GM21576 (cell line): ENCODE measurements at regions not wholly inside any gene's neighbourhood (a gene's known extent, or its start where the extent isn't known, plus 50 kb on each side); places are given as distances from the start of the nearest gene placed in this dataset.
"Not testable (repeated sequence)": the region's sequence is repeated elsewhere in the genome, so short reads cannot be mapped to it uniquely, and the experiment has no call there.

ENCODE experiments used
- ATAC-seq: cut with Tn5 transposase; IDR thresholded peaks from one replicate; pipeline ENCODE4 v1.9.1; 2021; ENCODE audit warnings: mild to moderate bottlenecking, moderate library complexity; ENCODE audit not compliant: unreplicated experiment

GRCh38 chr16:52976539-52977167 is 76.0 kb downstream of the CHD9NB start:
- peak; percentile 73 for ATAC-seq

GRCh38 chr16:52967744-52968143 is 85.0 kb downstream of the CHD9NB start:
- no peak for ATAC-seq

- no peak for ATAC-seq
Measured at GRCh38 chr16:52964290-52964689, 88.4 kb downstream of the CHD9NB start.

- ATAC-seq: no peak
Measured at GRCh38 chr16:52963855-52964242, 88.8 kb downstream of the CHD9NB start.

- ATAC-seq: no peak
Measured at GRCh38 chr16:52963212-52963854, 89.4 kb downstream of the CHD9NB start.

GRCh38 chr16:52958951-52959350 is 93.7 kb downstream of the CHD9NB start:
- no peak for ATAC-seq

- no peak for ATAC-seq
Measured at GRCh38 chr16:52957199-52957598, 95.5 kb downstream of the CHD9NB start.

GRCh38 chr16:52956044-52956443 is 96.7 kb downstream of the CHD9NB start:
- ATAC-seq: no peak

GRCh38 chr16:52953215-52953614 is 99.5 kb downstream of the CHD9NB start:
- ATAC-seq: no peak

- no peak for ATAC-seq
Measured at GRCh38 chr16:52948946-52949345, 103.8 kb downstream of the CHD9NB start.

GRCh38 chr16:52932321-52932720 is 120.4 kb downstream of the CHD9NB start:
- ATAC-seq: no peak

GRCh38 chr16:52929478-52930400 is 123.0 kb downstream of the CHD9NB start:
- ATAC-seq: no peak

GRCh38 chr16:52928955-52929354 is 123.7 kb downstream of the CHD9NB start:
- no peak for ATAC-seq

GRCh38 chr16:52925143-52925542 is 127.6 kb downstream of the CHD9NB start:
- no peak for ATAC-seq

GRCh38 chr16:52924162-52924561 is 128.5 kb downstream of the CHD9NB start:
- no peak for ATAC-seq

GRCh38 chr16:52921104-52921503 is 131.6 kb downstream of the CHD9NB start:
- no peak for ATAC-seq

- no peak for ATAC-seq
Measured at GRCh38 chr16:52920331-52920730, 132.4 kb downstream of the CHD9NB start.

GRCh38 chr16:52914428-52914827 is 138.3 kb downstream of the CHD9NB start:
- ATAC-seq: no peak

- ATAC-seq: peak; percentile 70
Measured at GRCh38 chr16:52912565-52913173, 140.0 kb downstream of the CHD9NB start.

GRCh38 chr16:52908057-52908456 is 144.6 kb downstream of the CHD9NB start:
- not testable (repeated sequence) for ATAC-seq

- ATAC-seq: no peak
Measured at GRCh38 chr16:52906281-52906680, 146.4 kb downstream of the CHD9NB start.
